ENCODE measurements at regions not wholly inside any gene's neighbourhood (a gene's known extent, or its start where the extent isn't known, plus 50 kb on each side); places are given as distances from the start of the nearest gene placed in this dataset.

- no peak for TF ChIP-seq CTCF (IDR thresholded peaks at IDR 0.05)
- no peak for TF ChIP-seq POLR2A (IDR thresholded peaks at IDR 0.05)
Observed at GRCh38 chr11:115672412-115672811, 168.2 kb upstream of the CADM1 start.
